HG03097 (cell line): ENCODE measurements at regions not wholly inside any gene's neighbourhood (a gene's known extent, or its start where the extent isn't known, plus 50 kb on each side); places are given as distances from the start of the nearest gene placed in this dataset.

Experiments
- ATAC-seq: cut with Tn5 transposase; IDR thresholded peaks from one replicate; pipeline ENCODE4 v1.9.1; 2021; ENCODE audit not compliant: unreplicated experiment, low FRiP score

GRCh38 chr1:56061824-56062223, 517.5 kb downstream of the PLPP3 start:
- ATAC-seq: no peak

GRCh38 chr1:56060906-56061305, 518.5 kb downstream of the PLPP3 start:
- no peak for ATAC-seq

GRCh38 chr1:56057466-56058405, 521.6 kb downstream of the PLPP3 start:
- ATAC-seq: no peak

DNA sequence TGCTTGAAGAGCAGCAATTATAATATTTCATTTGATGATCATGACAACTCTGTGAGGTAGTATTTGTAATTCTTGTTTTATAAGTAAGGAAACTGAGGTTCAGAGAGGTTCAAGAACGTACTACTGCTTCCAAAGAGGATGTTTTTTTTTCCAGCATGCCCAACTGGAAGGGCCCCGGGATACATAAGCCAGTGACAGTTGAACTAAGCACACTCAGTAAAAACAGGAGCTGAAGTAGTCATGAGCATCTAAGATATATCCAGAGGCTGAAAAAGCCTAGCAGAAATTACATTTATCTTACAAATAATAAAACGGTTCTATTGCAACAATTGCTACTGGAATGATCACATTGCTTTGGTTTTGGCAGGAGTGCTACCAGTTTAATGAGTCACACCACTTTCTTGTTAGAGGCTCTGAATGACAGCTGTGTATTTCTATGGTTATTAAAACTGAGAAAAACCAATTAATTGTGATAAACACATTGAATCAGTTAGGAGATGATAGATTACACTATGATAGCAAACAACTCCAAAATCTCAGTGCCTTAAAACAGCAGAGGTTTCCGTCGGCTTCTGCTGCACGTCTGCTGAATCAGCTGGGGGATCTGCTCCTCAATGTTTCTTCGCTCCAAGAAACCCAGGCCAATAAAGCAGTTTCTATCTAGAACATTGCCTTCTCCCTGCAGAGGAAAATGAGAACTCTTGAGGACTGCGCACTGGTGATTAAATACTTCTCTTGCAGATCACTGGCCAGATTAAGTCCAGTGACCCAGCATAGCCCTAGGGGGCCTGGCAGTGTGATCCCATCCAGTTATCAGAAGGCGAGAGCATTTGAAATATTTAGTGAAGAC, 522.7 kb downstream of the PLPP3 start:
- no peak for ATAC-seq

DNA sequence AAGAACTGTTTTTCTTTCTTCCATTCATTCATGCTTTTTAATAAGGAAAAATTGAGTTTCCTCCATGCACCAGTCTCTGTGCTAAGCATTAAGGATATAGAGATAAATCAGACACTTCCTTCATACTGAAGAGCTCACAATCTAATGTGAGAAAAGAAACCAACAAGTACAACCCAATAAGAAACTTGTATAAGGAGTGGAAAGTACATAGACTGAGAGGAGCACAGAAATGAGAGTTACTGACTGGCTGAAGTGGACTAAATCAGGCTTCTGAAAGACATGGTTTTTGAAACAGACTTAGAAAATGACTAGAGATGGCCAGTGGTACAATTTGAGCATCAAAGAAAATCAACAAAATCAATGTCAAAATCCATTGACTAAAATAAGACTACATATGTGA, 524.4 kb downstream of the PLPP3 start:
- ATAC-seq: no peak

- no peak for ATAC-seq
Measured at GRCh38 chr1:56052041-56052440, 527.3 kb downstream of the PLPP3 start.

- ATAC-seq: no peak
Measured at GRCh38 chr1:56050911-56051310, 528.5 kb downstream of the PLPP3 start.

DNA sequence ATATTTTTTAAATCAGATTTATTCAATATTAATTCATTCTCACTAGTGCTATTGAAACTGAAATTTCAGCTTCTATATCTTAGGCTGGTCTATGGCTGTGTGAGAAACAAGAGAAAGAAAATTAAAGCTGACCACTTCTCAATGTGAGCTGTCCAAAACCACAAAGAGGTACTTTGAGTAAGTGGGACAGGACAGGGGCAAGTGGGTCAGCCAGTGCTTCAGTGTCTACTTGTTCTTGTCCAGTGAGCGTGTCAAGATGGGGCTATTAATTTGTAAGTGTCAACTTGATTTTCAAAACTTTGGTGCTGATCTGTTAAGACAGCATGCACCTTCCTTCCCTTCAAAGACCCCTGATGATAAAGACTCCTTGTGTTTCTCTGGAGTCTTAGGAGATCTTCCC, 533.9 kb downstream of the PLPP3 start:
- ATAC-seq: no peak

DNA sequence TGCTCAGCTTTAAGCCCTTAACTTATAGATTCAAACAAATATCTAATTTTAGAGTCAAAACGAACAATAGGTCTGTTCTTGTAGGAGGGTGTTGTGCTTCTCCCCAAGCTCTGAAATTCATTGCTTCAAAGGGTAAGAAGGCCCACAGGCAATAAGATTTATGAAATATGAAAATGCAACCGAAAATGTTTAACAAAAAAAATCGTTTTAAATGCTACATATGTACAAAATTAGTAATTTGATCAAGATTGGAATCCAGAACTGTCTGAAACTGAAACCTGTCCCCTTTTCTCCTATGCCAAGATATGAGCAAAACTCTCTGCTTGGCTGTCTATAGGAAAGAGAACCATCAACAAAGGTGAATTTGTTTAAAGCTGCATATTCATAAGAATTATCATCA, 534.3 kb downstream of the PLPP3 start:
- ATAC-seq: no peak

- ATAC-seq: no peak
Measured at GRCh38 chr1:56036479-56036878, 542.9 kb downstream of the PLPP3 start.

DNA sequence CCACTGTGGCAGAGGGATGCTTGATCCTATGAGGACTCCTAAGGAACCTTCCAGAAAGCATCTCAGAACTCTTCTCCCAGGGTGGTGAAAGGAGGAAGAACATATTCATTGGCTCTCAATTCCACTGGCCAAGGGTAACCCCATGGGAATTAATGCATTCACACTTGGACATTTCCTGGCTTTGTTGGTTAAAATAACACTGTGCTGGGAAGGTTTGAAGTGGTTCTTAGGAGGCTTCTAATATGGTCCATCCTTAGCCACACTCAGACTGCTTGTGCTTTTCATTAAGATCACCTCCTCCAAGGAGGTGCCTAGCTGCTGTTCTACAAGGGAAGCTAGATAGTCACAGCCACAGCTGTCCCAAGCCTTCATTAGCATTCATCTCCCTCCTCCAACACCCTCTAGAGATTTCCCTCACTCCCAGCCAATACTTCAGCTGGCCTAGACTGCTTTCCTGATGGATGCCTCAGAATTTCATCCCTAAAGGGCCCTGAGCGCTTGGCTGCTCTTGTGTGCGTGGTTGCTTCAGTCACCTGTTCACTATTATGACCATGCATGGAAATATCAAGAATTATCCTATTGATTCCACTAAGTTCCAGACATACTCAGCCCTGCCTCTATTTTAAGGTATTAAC, 544.4 kb downstream of the PLPP3 start:
- no peak for ATAC-seq

- ATAC-seq: no peak
Measured at GRCh38 chr1:56034222-56034621, 545.1 kb downstream of the PLPP3 start.

GRCh38 chr1:56033321-56034037, 545.9 kb downstream of the PLPP3 start:
- ATAC-seq: no peak

DNA sequence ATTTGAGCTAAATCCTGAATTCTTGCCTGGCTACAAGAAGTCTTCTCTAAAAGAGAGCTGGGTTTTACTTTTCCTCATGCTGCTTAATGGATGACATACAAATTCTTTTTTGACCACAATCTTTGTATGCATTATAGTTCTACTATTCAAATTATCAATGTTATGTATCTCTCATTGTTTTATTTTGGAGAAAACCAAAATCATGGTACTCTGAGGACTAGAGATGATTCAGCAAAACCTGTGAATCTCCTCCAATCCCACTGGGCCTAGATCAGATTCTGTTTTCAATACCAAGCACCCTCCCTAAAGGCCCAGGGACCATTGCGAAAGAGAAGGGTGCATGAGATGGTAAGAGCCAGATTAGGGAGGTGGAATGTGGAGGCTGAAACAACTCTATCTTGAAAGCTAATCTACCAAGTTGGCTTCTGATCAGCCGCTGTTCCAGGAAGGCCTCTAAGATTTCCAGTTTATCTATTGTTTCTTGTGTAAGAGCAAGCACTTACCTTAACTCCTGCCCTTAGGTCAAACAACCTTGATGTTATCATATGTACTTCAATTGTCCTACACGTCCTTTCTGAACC, 547.2 kb downstream of the PLPP3 start:
- no peak for ATAC-seq

- ATAC-seq: no peak
Measured at GRCh38 chr1:56031001-56031400, 548.4 kb downstream of the PLPP3 start.

DNA sequence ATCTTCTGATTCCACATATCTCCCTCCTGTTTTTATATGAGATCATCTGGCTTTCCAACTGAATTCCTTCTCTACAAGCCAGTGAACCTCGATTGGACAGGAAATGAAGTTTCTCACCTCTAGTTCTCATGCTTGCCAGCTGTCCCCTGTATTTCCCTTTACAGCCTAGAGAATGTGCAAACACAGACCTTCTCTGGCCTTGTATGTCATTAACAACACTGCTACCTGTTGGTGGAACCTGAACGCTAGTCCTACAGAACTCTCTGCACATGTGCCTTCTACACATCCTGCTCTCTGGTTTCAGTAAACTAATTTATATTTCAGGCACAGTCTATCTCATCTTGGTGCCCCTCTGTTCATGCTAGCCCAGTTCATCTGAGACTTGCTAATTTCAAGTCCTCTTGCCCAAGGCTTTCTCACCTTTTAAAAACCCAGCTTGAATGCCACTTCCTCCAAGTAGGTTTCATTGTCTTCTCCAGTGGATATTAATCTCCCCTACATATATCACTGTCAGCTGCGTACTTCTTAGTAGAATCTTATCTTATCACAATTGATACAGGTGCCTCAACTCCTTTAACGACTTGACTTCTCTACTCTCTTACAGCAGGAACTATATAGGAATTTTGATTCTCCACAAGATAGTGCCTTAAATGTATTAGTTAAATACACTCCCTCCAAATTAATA, 549.9 kb downstream of the PLPP3 start:
- ATAC-seq: no peak

- no peak for ATAC-seq
Measured at GRCh38 chr1:56028911-56029310, 550.5 kb downstream of the PLPP3 start.

DNA sequence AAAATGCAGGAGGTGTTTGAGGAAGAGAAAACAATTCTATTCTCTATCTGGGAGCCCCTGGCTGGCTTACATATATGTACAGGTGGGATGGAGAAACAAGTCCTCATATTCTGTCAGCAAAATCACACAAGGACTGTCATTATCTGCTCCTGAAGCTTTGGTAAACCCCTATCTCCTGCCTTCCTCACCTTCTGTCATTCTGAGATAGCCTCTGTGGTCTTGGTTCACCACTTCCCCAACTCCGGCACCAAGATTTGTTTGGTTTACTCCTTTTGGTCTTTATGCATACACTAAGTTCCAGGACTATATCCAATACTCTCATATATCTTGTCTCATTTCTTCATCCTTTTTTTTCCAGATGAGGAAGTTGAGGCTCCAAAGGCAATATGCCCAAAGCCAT, 551.1 kb downstream of the PLPP3 start:
- ATAC-seq: no peak

GRCh38 chr1:56025942-56026341, 553.4 kb downstream of the PLPP3 start:
- no peak for ATAC-seq

GRCh38 chr1:56024155-56024554, 555.2 kb downstream of the PLPP3 start:
- no peak for ATAC-seq
